Loucy (cell line): ENCODE measurements at regions not wholly inside any gene's neighbourhood (a gene's known extent, or its start where the extent isn't known, plus 50 kb on each side); places are given as distances from the start of the nearest gene placed in this dataset.

ENCODE experiments used
- H2AFZ ChIP-seq: fragments of 200-600 bp; sonication (generic); 2 replicates; pipeline ENCODE4 v1.6.0; 2016; ENCODE audit warnings: antibody characterized with exemption, mild to moderate bottlenecking, low read length, moderate library complexity
- H3F3A ChIP-seq: fragments of 200-600 bp; 2 replicates; pipeline ENCODE4 v1.6.0; 2016; ENCODE audit warnings: antibody characterized with exemption, low read depth, mild to moderate bottlenecking
- H3K27me3 ChIP-seq: fragments of 200-600 bp; sonication (generic); 2 replicates; pipeline ENCODE4 v1.6.1; 2014; ENCODE audit warnings: low read length, mild to moderate bottlenecking; ENCODE audit not compliant: insufficient read depth, poor library complexity, severe bottlenecking
- H3K36me3 ChIP-seq: fragments of 200-600 bp; sonication (generic); 2 replicates; pipeline ENCODE4 v1.6.1; 2016; ENCODE audit warnings: low read length; ENCODE audit not compliant: insufficient read depth
- H3K4me1 ChIP-seq: fragments of 200-600 bp; sonication (generic); 2 replicates; pipeline ENCODE4 v1.5.1; 2014; ENCODE audit warnings: low read length, mild to moderate bottlenecking; ENCODE audit not compliant: insufficient read depth, poor library complexity, severe bottlenecking
- H3K4me2 ChIP-seq: fragments of 200-600 bp; sonication (generic); 2 replicates; pipeline ENCODE4 v1.6.0; 2014; ENCODE audit warnings: antibody characterized with exemption, low read length, low read depth, mild to moderate bottlenecking; ENCODE audit not compliant: poor library complexity, severe bottlenecking
- H3K4me3 ChIP-seq: fragments of 200-600 bp; sonication (generic); 2 replicates; pipeline ENCODE4 v1.5.1; 2014; ENCODE audit warnings: low read length, mild to moderate bottlenecking, mixed read lengths; ENCODE audit not compliant: poor library complexity, severe bottlenecking
- H3K79me2 ChIP-seq: fragments of 200-600 bp; sonication (generic); 2 replicates; pipeline ENCODE4 v1.6.1; 2014; ENCODE audit warnings: low read length; ENCODE audit not compliant: insufficient read depth
- H3K9ac ChIP-seq: fragments of 200-600 bp; sonication (generic); 2 replicates; pipeline ENCODE4 v1.6.0; 2014; ENCODE audit warnings: mild to moderate bottlenecking, low read depth, low read length, moderate library complexity; ENCODE audit not compliant: poor library complexity, severe bottlenecking
- H3K9me2 ChIP-seq: fragments of 200-600 bp; sonication (generic); replicated peaks from 2 replicates; pipeline ENCODE4 v1.6.1; 2016; ENCODE audit warnings: low read depth, low read length, mixed read lengths
- H3K9me3 ChIP-seq: fragments of 200-600 bp; sonication (generic); 2 replicates; pipeline ENCODE4 v1.6.1; 2014; ENCODE audit warnings: mild to moderate bottlenecking, antibody characterized with exemption, low read length, low read depth; ENCODE audit not compliant: insufficient read depth
- H4K20me1 ChIP-seq: fragments of 200-600 bp; sonication (generic); 2 replicates; pipeline ENCODE4 v1.6.0; 2014; ENCODE audit warnings: antibody characterized with exemption, low read length, mild to moderate bottlenecking; ENCODE audit not compliant: insufficient read depth, poor library complexity, severe bottlenecking
- EZH2phosphoT487 ChIP-seq: fragments of 200-600 bp; IDR thresholded peaks from 2 replicates; pipeline ENCODE4 v1.6.1; 2018; ENCODE audit warnings: antibody characterized with exemption, mild to moderate bottlenecking, moderate library complexity, borderline replicate concordance
- TF ChIP-seq, protein P1 (sequence below): fragments of 200-600 bp; sonication (generic); conservative IDR thresholded peaks from 2 replicates; pipeline ENCODE4 v1.5.1; 2014; ENCODE audit warnings: mild to moderate bottlenecking, antibody characterized with exemption, low read length

DNA sequence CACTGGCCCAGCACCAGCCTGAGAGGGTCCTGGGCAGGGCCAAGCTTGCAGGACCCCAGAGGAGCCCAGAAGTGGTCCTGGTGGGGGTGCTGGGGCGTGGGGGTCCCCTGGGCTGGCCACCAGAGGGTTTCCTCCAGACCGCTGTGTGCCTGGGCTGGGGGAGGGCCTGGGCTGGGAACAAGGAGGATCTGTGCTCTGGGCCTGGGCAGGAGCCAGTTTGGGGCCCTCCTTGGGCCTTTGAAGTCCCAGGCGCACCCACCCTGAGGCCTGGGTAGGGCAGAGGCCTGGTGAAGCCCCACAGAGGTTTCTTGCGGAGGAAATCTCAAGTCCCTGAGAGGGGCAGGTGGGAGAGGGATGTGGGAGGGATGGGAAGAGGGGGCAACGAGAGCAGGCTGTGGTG is 63.4 kb upstream of the GPC1 start:
- TF ChIP-seq, protein P1, sequence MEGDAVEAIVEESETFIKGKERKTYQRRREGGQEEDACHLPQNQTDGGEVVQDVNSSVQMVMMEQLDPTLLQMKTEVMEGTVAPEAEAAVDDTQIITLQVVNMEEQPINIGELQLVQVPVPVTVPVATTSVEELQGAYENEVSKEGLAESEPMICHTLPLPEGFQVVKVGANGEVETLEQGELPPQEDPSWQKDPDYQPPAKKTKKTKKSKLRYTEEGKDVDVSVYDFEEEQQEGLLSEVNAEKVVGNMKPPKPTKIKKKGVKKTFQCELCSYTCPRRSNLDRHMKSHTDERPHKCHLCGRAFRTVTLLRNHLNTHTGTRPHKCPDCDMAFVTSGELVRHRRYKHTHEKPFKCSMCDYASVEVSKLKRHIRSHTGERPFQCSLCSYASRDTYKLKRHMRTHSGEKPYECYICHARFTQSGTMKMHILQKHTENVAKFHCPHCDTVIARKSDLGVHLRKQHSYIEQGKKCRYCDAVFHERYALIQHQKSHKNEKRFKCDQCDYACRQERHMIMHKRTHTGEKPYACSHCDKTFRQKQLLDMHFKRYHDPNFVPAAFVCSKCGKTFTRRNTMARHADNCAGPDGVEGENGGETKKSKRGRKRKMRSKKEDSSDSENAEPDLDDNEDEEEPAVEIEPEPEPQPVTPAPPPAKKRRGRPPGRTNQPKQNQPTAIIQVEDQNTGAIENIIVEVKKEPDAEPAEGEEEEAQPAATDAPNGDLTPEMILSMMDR = no peak
- no peak for TF ChIP-seq EZH2phosphoT487

DNA sequence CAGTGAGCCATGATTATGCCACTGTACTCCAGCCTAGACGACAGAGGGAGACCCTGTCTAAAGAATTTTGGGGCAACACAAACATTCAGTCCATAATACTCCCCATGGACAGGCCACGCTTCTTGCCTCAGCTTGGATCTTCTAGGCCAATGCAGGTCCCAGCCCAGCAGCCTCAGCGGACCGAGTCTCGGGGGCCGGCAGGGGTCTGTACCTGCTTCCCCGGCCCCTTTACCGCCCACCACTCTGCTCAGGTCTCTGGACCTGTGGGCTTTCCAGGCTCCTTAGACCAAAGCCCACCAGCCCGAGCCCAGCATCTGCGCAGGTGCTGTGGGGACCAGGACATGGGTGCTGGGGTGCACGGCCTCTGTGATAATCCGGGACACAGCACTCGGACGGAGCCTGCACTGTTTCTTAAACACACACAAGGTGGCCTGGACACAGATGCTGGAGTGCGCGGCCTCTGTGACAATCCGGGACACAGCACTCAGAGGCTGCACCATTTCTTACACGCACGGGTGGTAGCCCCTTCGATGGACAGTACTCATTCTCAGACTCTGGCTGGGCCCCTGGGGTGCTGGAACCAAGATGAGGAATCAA is 62.1 kb upstream of the GPC1 start:
- no peak for TF ChIP-seq EZH2phosphoT487
- TF ChIP-seq, protein P1 = no peak
- no peaks in the 10 kb centered on the region for H3K79me2 ChIP-seq
- no peak overlapping the region for H3K9ac ChIP-seq
- no peak overlapping the region for H2AFZ ChIP-seq
- no peaks in the 10 kb centered on the region for H3K9me2 ChIP-seq
- no peak overlapping the region for H3K4me2 ChIP-seq
- no peaks in the 10 kb centered on the region for H3F3A ChIP-seq
- H3K4me3 ChIP-seq = no peak overlapping the region
- no peaks in the 10 kb centered on the region; the same call in 1 of the 2 replicates for H3K9me3 ChIP-seq
- H3K36me3 ChIP-seq = no peaks in the 10 kb centered on the region
- H3K27me3 ChIP-seq = no peaks in the 10 kb centered on the region
- no peaks in the 10 kb centered on the region for H3K4me1 ChIP-seq
- no peaks in the 10 kb centered on the region for H4K20me1 ChIP-seq

More for the DNA sequence above, 63.4 kb upstream of the GPC1 start:
- H3K27me3 ChIP-seq = no peaks in the 10 kb centered on the region
- no peaks in the 10 kb centered on the region; the same call in 1 of the 2 replicates for H3K9me3 ChIP-seq
- no peaks in the 10 kb centered on the region for H3K79me2 ChIP-seq
- no peaks in the 10 kb centered on the region for H3F3A ChIP-seq
- H3K36me3 ChIP-seq = no peaks in the 10 kb centered on the region
- H3K4me2 ChIP-seq = no peak overlapping the region
- H3K4me3 ChIP-seq = no peak overlapping the region
- H2AFZ ChIP-seq = no peak overlapping the region
- no peaks in the 10 kb centered on the region for H4K20me1 ChIP-seq
- H3K9me2 ChIP-seq = no peaks in the 10 kb centered on the region
- no peak overlapping the region for H3K9ac ChIP-seq
- no peaks in the 10 kb centered on the region for H3K4me1 ChIP-seq

DNA sequence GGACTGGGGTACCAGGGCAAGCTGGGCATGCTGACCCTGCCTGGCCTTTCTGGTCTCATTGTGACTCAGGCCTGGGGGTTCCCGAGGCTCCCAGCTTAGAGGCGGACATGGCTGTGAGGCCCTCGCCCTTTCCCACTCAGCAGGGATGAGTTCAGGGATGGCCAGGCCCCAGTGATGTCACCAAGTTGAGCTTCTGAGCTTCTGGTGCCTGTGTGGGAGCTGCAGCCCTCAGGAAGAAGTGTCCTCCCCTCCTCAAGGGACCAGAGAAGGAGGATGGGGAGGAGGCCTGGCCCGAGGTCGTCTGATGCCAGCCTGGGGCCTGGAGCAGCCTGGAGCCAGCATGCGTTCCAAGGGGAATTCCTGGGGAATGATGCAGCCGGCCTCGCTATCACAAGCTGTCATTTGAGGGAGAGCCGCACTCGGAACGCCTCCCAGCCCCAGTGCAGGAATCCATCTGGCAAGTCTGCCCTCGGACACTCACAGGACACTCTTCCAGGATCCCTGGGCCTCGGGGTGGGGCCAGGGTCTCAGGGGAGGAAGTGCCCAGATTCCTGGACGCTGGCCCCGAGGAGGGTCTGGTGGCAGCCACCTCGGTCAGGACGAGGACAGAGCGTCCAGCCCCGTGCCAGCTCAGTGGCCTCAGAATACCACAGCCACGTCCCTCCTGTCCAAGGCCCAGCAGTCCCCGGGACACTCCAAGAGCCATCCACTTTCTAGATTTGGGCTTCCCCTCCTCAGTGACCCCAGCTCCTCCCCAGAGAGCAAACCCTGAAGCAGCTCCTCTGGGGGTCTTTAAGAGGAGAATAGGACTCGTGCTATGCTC is 61.2 kb upstream of the GPC1 start:
- H3K4me1 ChIP-seq = no peaks in the 10 kb centered on the region
- no peaks in the 10 kb centered on the region for H3K9me2 ChIP-seq
- H3K27me3 ChIP-seq = no peaks in the 10 kb centered on the region
- H3K4me2 ChIP-seq = no peak overlapping the region
- no peaks in the 10 kb centered on the region; the same call in 1 of the 2 replicates for H3K9me3 ChIP-seq
- H2AFZ ChIP-seq = no peak overlapping the region
- no peak overlapping the region for H3K9ac ChIP-seq
- H3K79me2 ChIP-seq = no peaks in the 10 kb centered on the region
- H3F3A ChIP-seq = no peaks in the 10 kb centered on the region
- no peak overlapping the region for H3K4me3 ChIP-seq
- no peaks in the 10 kb centered on the region for H3K36me3 ChIP-seq
- TF ChIP-seq, protein P1 = no peak
- TF ChIP-seq EZH2phosphoT487 = no peak
- no peaks in the 10 kb centered on the region for H4K20me1 ChIP-seq
